Pancreas (tissue), 10 donors: ENCODE measurements at regions not wholly inside any gene's neighbourhood (a gene's known extent, or its start where the extent isn't known, plus 50 kb on each side); places are given as distances from the start of the nearest gene placed in this dataset.

Source experiments
- ATAC-seq, 4 donors: fragments of 200-7000 bp; cut with Tn5 transposase; one replicate each; pipeline versions ENCODE4 v1.8.0 to v1.9.1; 2020; ENCODE audit warnings: mild to moderate bottlenecking in 4 of 4, moderate library complexity in 4 of 4
- DNase-seq, 6 donors: peaks; one replicate each; pipeline ENCODE4 v3.0.0-alpha.2; 2020
- FAIRE-seq: peaks from 2 replicates; lab custom pipeline; 2012; peaks lifted over from hg19 to GRCh38; lab: Jason Lieb, UNC
- H3K27ac ChIP-seq, 4 donors: fragments of 200-600 bp; sonication (generic); 1 replicate in 3 of 4; 2 replicates in 1 of 4; pipeline versions ENCODE4 v1.5.0 to v1.8.0; 2020
- H3K27me3 ChIP-seq, 4 donors: fragments of 200-600 bp; one replicate each; pipeline ENCODE4 v1.8.0; 2021
- H3K36me3 ChIP-seq, 3 donors: fragments of 200-600 bp; sonication (generic) in 1 of 3; one replicate each; pipeline versions ENCODE4 v1.5.0 to v1.8.0; 2020 to 2021
- H3K4me1 ChIP-seq, 3 donors: fragments of 200-600 bp; one replicate each; pipeline ENCODE4 v1.8.0; 2021
- H3K4me3 ChIP-seq, 4 donors: fragments of 200-600 bp; sonication (generic) in 2 of 4; one replicate each; pipeline versions ENCODE4 v1.5.0 to v1.8.0; 2020 to 2021
- H3K9me3 ChIP-seq, 4 donors: fragments of 200-600 bp; one replicate each; pipeline ENCODE4 v1.8.0; 2021
- CTCF ChIP-seq, 4 donors: fragments of 200-600 bp; sonication (generic) in 3 of 4; IDR thresholded peaks; one replicate each; pipeline versions ENCODE4 v1.5.0 to v1.8.0; 2021; ENCODE audit warnings: antibody characterized with exemption in 4 of 4
- WGBS, 2 donors: extraction: QIAGEN DNeasy Blood & Tissue Kit; methylation state at CpG; one replicate each; pipeline ENCODE4 v1.1.7; 2013; 5-methylcytosine and 5-hydroxymethylcytosine counted together
- intact Hi-C, 3 donors: fragments of 100-400 bp; cut with DNase I; formaldehyde crosslinking; loops; one replicate each; pipeline versions ENCODE4 v1.11.1 to v1.14.2; 2022
- donor health status: healthy with polysubstance abuse.
- donor health status: DM: no; HTN: no; CAD: no; lungs with moderate emphysema.
- donor health status: DM: no; HTN: no; CAD: no.
- donor health status: control.
- donor health status: control.
- donor health status: Bipolar disorder and iron deficiency.
- donor health status: DM: yes; HTN: yes; CAD: no.
- donor health status: DM: no; HTN: no; CAD: no.
- donor health status: DM: no; HTN: no; CAD: no.
- donor health status: DM: yes; HTN: yes; CAD: no.

- TF ChIP-seq CTCF (IDR thresholded peaks at IDR 0.05): no peak
- H3K27ac ChIP-seq: no peak overlapping the region
- DNase-seq: no peak
- no peak for FAIRE-seq
- no peaks in the 10 kb centered on the region for H3K4me1 ChIP-seq
- H3K9me3 ChIP-seq: no peaks in the 10 kb centered on the region
- 83 to 85% methylated on average over 12 of the region's 12 CpGs for WGBS, 2 donors
- intact Hi-C loops: no loop called here
- H3K4me3 ChIP-seq: no peak overlapping the region
- no peaks in the 10 kb centered on the region for H3K27me3 ChIP-seq
- peak in 1 of 4 donors; percentile 36 for ATAC-seq
- H3K36me3 ChIP-seq: no peaks in the 10 kb centered on the region
These were observed 319.2 kb downstream of the SOX9 start for GRCh38 chr17:72439893-72440502.

GRCh38 chr17:72440961-72441360 is 320.1 kb downstream of the SOX9 start:
- FAIRE-seq (no peak), ATAC-seq (no peak), DNase-seq (no peak)
- no peaks in the 10 kb centered on the region for H3K27me3 ChIP-seq
- whole genome bisulfite sequencing, 2 donors: 88 to 92% methylated on average over 6 of the region's 6 CpGs
- H3K9me3 ChIP-seq: no peaks in the 10 kb centered on the region
- H3K36me3 ChIP-seq: no peaks in the 10 kb centered on the region
- no peaks in the 10 kb centered on the region for H3K4me1 ChIP-seq
- H3K4me3 ChIP-seq: no peak overlapping the region
- intact Hi-C loops: no loop called here
- no peak for TF ChIP-seq CTCF (IDR thresholded peaks at IDR 0.05)
- no peak overlapping the region for H3K27ac ChIP-seq

GRCh38 chr17:72441909-72442308 is 321.1 kb downstream of the SOX9 start:
- no peak for DNase-seq
- no peak overlapping the region for H3K4me3 ChIP-seq
- intact Hi-C loops: no loop called here
- FAIRE-seq: no peak
- no peaks in the 10 kb centered on the region for H3K9me3 ChIP-seq
- 93 to 94% methylated on average over 4 of the region's 4 CpGs for WGBS, 2 donors
- H3K27me3 ChIP-seq: no peaks in the 10 kb centered on the region
- no peak for ATAC-seq
- no peaks in the 10 kb centered on the region for H3K4me1 ChIP-seq
- TF ChIP-seq CTCF (IDR thresholded peaks at IDR 0.05): no peak
- H3K27ac ChIP-seq: no peak overlapping the region
- no peaks in the 10 kb centered on the region for H3K36me3 ChIP-seq

GRCh38 chr17:72444517-72445054 is 323.8 kb downstream of the SOX9 start:
- Histone ChIP-seq H3K9me3 (no peaks in the 10 kb centered on the region), H3K4me1 (no peaks in the 10 kb centered on the region), H3K36me3 (no peaks in the 10 kb centered on the region), H3K27ac (peak overlapping the region in 2 of 4 donors; percentile 50 to 62), H3K27me3 (no peaks in the 10 kb centered on the region), H3K4me3 (no peak overlapping the region)
- intact Hi-C loops: no loop called here
- FAIRE-seq (no peak), DNase-seq (no peak), ATAC-seq (peak in 1 of 4 donors; percentile 22)
- TF ChIP-seq CTCF (IDR thresholded peaks at IDR 0.05): no peak
- WGBS, 2 donors: 76 to 80% methylated on average over 9 of the region's 9 CpGs
